Spleen (tissue), 11 donors: ENCODE measurements at regions not wholly inside any gene's neighbourhood (a gene's known extent, or its start where the extent isn't known, plus 50 kb on each side); places are given as distances from the start of the nearest gene placed in this dataset.

Experiments
- DNase-seq: peaks from one replicate; pipeline ENCODE4 v3.0.0-alpha.2; 2020
- H3K27ac ChIP-seq, 8 donors: fragments of 200-600 bp; sonication (generic) in 7 of 8; 1 replicate in 4 of 8; 2 replicates in 4 of 8; pipeline versions ENCODE4 v1.5.0 to v1.8.0; 2016 to 2021; ENCODE audit warnings: inconsistent platforms in 4 of 8, mild to moderate bottlenecking in 4 of 8, moderate library complexity in 1 of 8
- H3K27me3 ChIP-seq, 7 donors: fragments of 200-600 bp; sonication (generic) in 6 of 7; replicated peaks in 1 of 7; 1 replicate in 4 of 7; 2 replicates in 3 of 7; pipeline versions ENCODE4 v1.5.0 to v1.8.0; 2016 to 2021; ENCODE audit warnings: inconsistent platforms in 3 of 7, mild to moderate bottlenecking in 1 of 7
- H3K36me3 ChIP-seq, 6 donors: fragments of 200-600 bp; sonication (generic) in 5 of 6; 1 replicate in 4 of 6; 2 replicates in 2 of 6; pipeline versions ENCODE4 v1.5.0 to v1.8.0; 2016 to 2021; ENCODE audit warnings: inconsistent platforms in 2 of 6
- H3K4me1 ChIP-seq, 6 donors: fragments of 200-600 bp; sonication (generic) in 5 of 6; 1 replicate in 3 of 6; 2 replicates in 3 of 6; pipeline versions ENCODE4 v1.5.0 to v1.8.0; 2016 to 2021; ENCODE audit warnings: inconsistent platforms in 3 of 6
- H3K4me3 ChIP-seq, 8 donors: fragments of 200-600 bp; sonication (generic) in 7 of 8; 1 replicate in 4 of 8; 2 replicates in 4 of 8; pipeline versions ENCODE4 v1.5.0 to v1.8.0; 2016 to 2021; ENCODE audit warnings: inconsistent platforms in 4 of 8, mild to moderate bottlenecking in 4 of 8, moderate library complexity in 2 of 8
- H3K9me3 ChIP-seq, 8 donors: fragments of 200-600 bp; sonication (generic) in 7 of 8; 1 replicate in 4 of 8; 2 replicates in 4 of 8; pipeline versions ENCODE4 v1.5.0 to v1.8.0; 2016 to 2021; ENCODE audit warnings: inconsistent platforms in 4 of 8
- CTCF ChIP-seq, 11 experiments: fragments of 200-600 bp in 7 of 11; fragments of 450-650 bp in 4 of 11; sonication (generic) in 4 of 11; IDR thresholded peaks in 8 of 11; conservative IDR thresholded peaks in 3 of 11; 1 replicate in 7 of 11; 2 replicates in 4 of 11; pipeline versions ENCODE4 v1.4.0 to v1.8.0; 2016 to 2021; ENCODE audit warnings: antibody characterized with exemption in 11 of 11, inconsistent platforms in 4 of 11, mild to moderate bottlenecking in 1 of 11
- POLR2A ChIP-seq, 3 donors: fragments of 450-650 bp; IDR thresholded peaks; one replicate each; pipeline ENCODE4 v1.5.1; 2017; ENCODE audit warnings: antibody characterized with exemption in 3 of 3, mild to moderate bottlenecking in 1 of 3
- POLR2AphosphoS5 ChIP-seq, 3 donors: sonication (generic); formaldehyde crosslinking; IDR thresholded peaks; one replicate each; pipeline ENCODE4 v1.5.1; 2017; ENCODE audit warnings: antibody characterized with exemption in 3 of 3
- WGBS, 5 donors: extraction: QIAGEN DNeasy Blood & Tissue Kit in 3 of 5; methylation state at CpG; one replicate each; pipeline versions ENCODE4 v1.1.5 to v1.1.7; 2013 to 2018; 5-methylcytosine and 5-hydroxymethylcytosine counted together
- intact Hi-C: fragments of 100-400 bp; cut with DNase I; formaldehyde crosslinking; loops from one replicate; pipeline ENCODE4 v1.15.0; 2023; ENCODE audit warnings: low total_unique reads
- donor health status: healthy with polysubstance abuse.
- donor health status: DM: no; HTN: no; CAD: no; lungs with moderate emphysema.
- donor health status: DM: no; HTN: no; CAD: no.
- donor health status: Bipolar disorder and iron deficiency.
- donor health status: healthy.
- donor health status: DM: no; HTN: no; CAD: no.
- donor health status: DM: yes; HTN: yes; CAD: no.

GRCh38 chr1:186559601-186560116 lies 98.7 kb upstream of the PDC start:
- 73 to 85% (median 82%) methylated on average over 6 of the region's 6 CpGs for WGBS, 5 donors
- H3K4me1 ChIP-seq, result no peaks in the 10 kb centered on the region
- intact Hi-C loops, result no loop called here
- no peaks in the 10 kb centered on the region for H3K36me3 ChIP-seq
- no peaks in the 10 kb centered on the region for H3K27me3 ChIP-seq
- no peaks in the 10 kb centered on the region for H3K9me3 ChIP-seq
- H3K27ac ChIP-seq, result no peak overlapping the region
- DNase-seq, result no peak
- TF ChIP-seq POLR2AphosphoS5 (IDR thresholded peaks at IDR 0.05) (no peak), POLR2A (IDR thresholded peaks at IDR 0.05) (no peak), CTCF (IDR thresholded peaks at IDR 0.05 in 8 of 11, conservative IDR thresholded peaks at IDR 0.05 in 3 of 11) (no peak)
- H3K4me3 ChIP-seq, result no peak overlapping the region

GRCh38 chr1:186557147-186557777 lies 96.3 kb upstream of the PDC start:
- Histone ChIP-seq H3K27me3 (no peaks in the 10 kb centered on the region), H3K9me3 (peaks cover 0 to 14% (median 8%) of the 10 kb centered on the region in 8 donors), H3K27ac (no peak overlapping the region), H3K36me3 (no peaks in the 10 kb centered on the region), H3K4me1 (no peaks in the 10 kb centered on the region), H3K4me3 (no peak overlapping the region)
- no peak for DNase-seq
- TF ChIP-seq POLR2A (IDR thresholded peaks at IDR 0.05) (no peak), POLR2AphosphoS5 (IDR thresholded peaks at IDR 0.05) (no peak), CTCF (IDR thresholded peaks at IDR 0.05 in 8 of 11, conservative IDR thresholded peaks at IDR 0.05 in 3 of 11) (no peak)
- 59 to 76% (median 73%) methylated on average over 2 of the region's 2 CpGs for WGBS, 5 donors
- intact Hi-C loops, result no loop called here

GRCh38 chr1:186550832-186551231 lies 89.9 kb upstream of the PDC start:
- TF ChIP-seq POLR2AphosphoS5 (IDR thresholded peaks at IDR 0.05), result no peak
- DNase-seq, result no peak

GRCh38 chr1:186541003-186541402 lies 80.1 kb upstream of the PDC start:
- Histone ChIP-seq H3K4me3 (no peak overlapping the region), H3K36me3 (no peaks in the 10 kb centered on the region), H3K9me3 (peaks cover 13 to 58% (median 39%) of the 10 kb centered on the region in 8 donors), H3K27me3 (no peaks in the 10 kb centered on the region), H3K27ac (no peak overlapping the region), H3K4me1 (no peaks in the 10 kb centered on the region)
- TF ChIP-seq CTCF (IDR thresholded peaks at IDR 0.05 in 8 of 11, conservative IDR thresholded peaks at IDR 0.05 in 3 of 11) (no peak), POLR2AphosphoS5 (IDR thresholded peaks at IDR 0.05) (no peak), POLR2A (IDR thresholded peaks at IDR 0.05) (no peak)
- intact Hi-C loops, result no loop called here
- 88 to 94% (median 92%) methylated on average over 6 to 8 of the region's 8 CpGs for WGBS, 5 donors
- DNase-seq, result no peak

More at GRCh38 chr1:186550832-186551231, 89.9 kb upstream of the PDC start:
- Histone ChIP-seq H3K9me3 (peaks cover 3 to 43% (median 25%) of the 10 kb centered on the region in 8 donors), H3K27me3 (no peaks in the 10 kb centered on the region), H3K36me3 (no peaks in the 10 kb centered on the region), H3K27ac (no peak overlapping the region), H3K4me3 (no peak overlapping the region), H3K4me1 (no peaks in the 10 kb centered on the region)
- intact Hi-C loops, result no loop called here
- 88 to 96% (median 94%) methylated on average over 5 to 10 of the region's 10 CpGs for WGBS, 5 donors
